HepG2 (cell line): ENCODE measurements at regions not wholly inside any gene's neighbourhood (a gene's known extent, or its start where the extent isn't known, plus 50 kb on each side); places are given as distances from the start of the nearest gene placed in this dataset.

Source experiments
- ATAC-seq: fragments of 200-7000 bp; cut with Tn5 transposase; 3 replicates; pipeline ENCODE4 v1.9.1; 2020; ENCODE audit warnings: mild to moderate bottlenecking, moderate library complexity
- BruUV-seq: library from RNA; stranded (reverse); fragments of 400-500 nt; replicated peaks from 2 replicates; lab custom pipeline; 2021; lab: Mats Ljungman, UMichigan
- CTCF ChIA-PET: fragments of 300-600 bp; formaldehyde crosslinking; extraction: SDS; loops from one replicate; lab custom pipeline; 2021; ENCODE audit warnings: low total read pairs, inconsistent platforms, low intra/inter-chr PET ratio; lab: Yijun Ruan, JAX
- POLR2A ChIA-PET: fragments of 350-600 bp; sonication (Branson Sonifier 250); formaldehyde crosslinking; loops from one replicate; lab custom pipeline; 2020; ENCODE audit warnings: antibody characterized with exemption, inconsistent platforms; lab: Yijun Ruan, JAX
- DNase-seq: peaks from one replicate; pipeline ENCODE4 v3.0.0-alpha.2; 2015; ENCODE audit warnings: low spot score
- FAIRE-seq: peaks from 3 replicates; lab custom pipeline; 2011; peaks lifted over from hg19 to GRCh38; lab: Jason Lieb, UNC
- H2AFZ ChIP-seq: one replicate; pipeline ENCODE4 v1.6.1; 2011; ENCODE audit warnings: low read length, inconsistent platforms
- H3K27ac ChIP-seq: fragments of 300-600 bp; 3 replicates; pipeline ENCODE4 v1.8.0; 2011; ENCODE audit warnings: mixed run types, mild to moderate bottlenecking, mixed read lengths, low read length, inconsistent platforms; ENCODE audit not compliant: insufficient read depth; ENCODE audit errors: extremely low read length
- H3K27me3 ChIP-seq, 2 experiments: fragments of 200-600 bp in 1 of 2; 2 replicates in 1 of 2; 3 replicates in 1 of 2; pipeline versions ENCODE4 v1.6.0 to v1.8.0; 2011; ENCODE audit warnings: low read length in 2 of 2, mild to moderate bottlenecking in 2 of 2, moderate library complexity in 2 of 2, inconsistent platforms in 1 of 2; ENCODE audit not compliant: insufficient read depth in 2 of 2, control insufficient read depth in 1 of 2
- H3K36me3 ChIP-seq, 2 experiments: fragments of 200-600 bp in 1 of 2; replicated peaks in 1 of 2; 2 replicates in 1 of 2; 3 replicates in 1 of 2; pipeline versions ENCODE4 v1.5.1 to v1.8.0; 2011; ENCODE audit warnings: low read length in 2 of 2, inconsistent platforms in 1 of 2; ENCODE audit not compliant: insufficient read depth in 2 of 2, control insufficient read depth in 1 of 2
- H3K4me1 ChIP-seq: 2 replicates; pipeline ENCODE4 v1.5.1; 2012; ENCODE audit warnings: low read length, inconsistent platforms; ENCODE audit not compliant: insufficient read depth
- H3K4me2 ChIP-seq: 2 replicates; pipeline ENCODE4 v1.6.0; 2011; ENCODE audit warnings: low read depth, low read length, inconsistent platforms
- H3K4me3 ChIP-seq, 3 experiments: fragments of 200-600 bp in 1 of 3; sonication (generic), shearing (Covaris generic) in 1 of 3; replicated peaks in 1 of 3; 2 replicates each; pipeline ENCODE4 v1.5.1; 2011 to 2016; ENCODE audit warnings: low read length in 3 of 3, inconsistent platforms in 2 of 3, low read depth in 2 of 3, mild to moderate bottlenecking in 2 of 3, control low read depth in 1 of 3, mixed read lengths in 1 of 3; ENCODE audit not compliant: insufficient read depth in 1 of 3
- H3K79me2 ChIP-seq: one replicate; pipeline ENCODE4 v1.6.1; 2011; ENCODE audit warnings: low read length, inconsistent platforms; ENCODE audit not compliant: insufficient read depth
- H3K9ac ChIP-seq: 2 replicates; pipeline ENCODE4 v1.6.0; 2011; ENCODE audit warnings: mild to moderate bottlenecking, low read depth, low read length, inconsistent platforms; ENCODE audit not compliant: insufficient read depth
- H3K9me3 ChIP-seq: 2 replicates; pipeline ENCODE4 v1.5.1; 2012; ENCODE audit warnings: mild to moderate bottlenecking, low read length
- H4K20me1 ChIP-seq: 2 replicates; pipeline ENCODE4 v1.6.0; 2011; ENCODE audit warnings: inconsistent platforms, mild to moderate bottlenecking, low read length, moderate library complexity; ENCODE audit not compliant: insufficient read depth
- RARA ChIP-seq: IDR thresholded peaks from 2 replicates; pipeline ENCODE4 v1.6.1; 2016; ENCODE audit warnings: missing genetic modification reagents, missing compliant biosample characterization
- ZNF737 ChIP-seq: sonication (generic); formaldehyde crosslinking; IDR thresholded peaks from 2 replicates; pipeline ENCODE4 v1.5.0; 2020; ENCODE audit warnings: missing genetic modification reagents, mild to moderate bottlenecking, borderline replicate concordance
- WGBS: methylation state at CpG from one replicate; pipeline ENCODE4 v1.1.6; 2017; ENCODE audit warnings: low lambda C conversion rate; 5-methylcytosine and 5-hydroxymethylcytosine counted together
- in situ Hi-C: cut with HindIII; loops from 2 replicates; pipeline ENCODE4 v1.10.0; 2017; ENCODE audit warnings: low pct_unique_long_range_greater_than_20kb; ENCODE audit not compliant: extremely low pct_ligation_motif_present
- intact Hi-C: fragments of 100-400 bp; cut with micrococcal nuclease; formaldehyde crosslinking; loops from one replicate; pipeline ENCODE4 v1.10.0; 2022; ENCODE audit not compliant: unreplicated experiment

- ATAC-seq (no peak), DNase-seq (no peak), FAIRE-seq (no peak)
- peaks cover 1 to 4% of the 10 kb centered on the region in 2 experiments; a peak in 1 of 5 replicates for H3K27me3 ChIP-seq
- CTCF ChIA-PET, result no interaction called here
- H4K20me1 ChIP-seq, result no peaks in the 10 kb centered on the region
- no peaks in the 10 kb centered on the region for H3K36me3 ChIP-seq
- BruUV-seq, result no TSS peak
- no peaks in the 10 kb centered on the region for H3K9me3 ChIP-seq
- no peak overlapping the region for H3K9ac ChIP-seq
- in situ Hi-C loops (no loop called here), intact Hi-C loops (no loop called here)
- TF ChIP-seq ZNF737 (CRISPR knock-in tag), result no peak
- 9% methylated on average over 8 of the region's 8 CpGs for WGBS
- no peaks in the 10 kb centered on the region for H3K79me2 ChIP-seq
- no peak overlapping the region for H2AFZ ChIP-seq
- H3K4me1 ChIP-seq, result no peaks in the 10 kb centered on the region
- POLR2A ChIA-PET, result no interaction called here
- H3K4me2 ChIP-seq, result no peak overlapping the region
- no peak overlapping the region for H3K27ac ChIP-seq
- H3K4me3 ChIP-seq, result no peak overlapping the region
Measured at GRCh38 chr11:19577391-19577975, 135.2 kb upstream of the NAV2 start.

- no peaks in the 10 kb centered on the region for H4K20me1 ChIP-seq
- intact Hi-C loops (no loop called here), in situ Hi-C loops (no loop called here)
- no peak for TF ChIP-seq RARA (CRISPR knock-in tag)
- no peaks in the 10 kb centered on the region for H3K9me3 ChIP-seq
- no peaks in the 10 kb centered on the region for H3K36me3 ChIP-seq
- no peaks in the 10 kb centered on the region for H3K79me2 ChIP-seq
- H3K4me2 ChIP-seq, result no peak overlapping the region
- POLR2A ChIA-PET, result no interaction called here
- H3K27ac ChIP-seq, result no peak overlapping the region
- no peak overlapping the region for H2AFZ ChIP-seq
- DNase-seq (no peak), FAIRE-seq (no peak), ATAC-seq (no peak)
- CTCF ChIA-PET, result no interaction called here
- H3K9ac ChIP-seq, result no peak overlapping the region
- H3K27me3 ChIP-seq, result peaks cover 1 to 4% of the 10 kb centered on the region in 2 experiments; a peak in 1 of 5 replicates
- 18% methylated on average over 6 of the region's 6 CpGs for WGBS
- H3K4me3 ChIP-seq, result no peak overlapping the region
- H3K4me1 ChIP-seq, result no peaks in the 10 kb centered on the region
- BruUV-seq, result no TSS peak
Measured at GRCh38 chr11:19576903-19577302, 135.7 kb upstream of the NAV2 start.
